Mesodermal cell (in vitro differentiated cells): ENCODE measurements at regions not wholly inside any gene's neighbourhood (a gene's known extent, or its start where the extent isn't known, plus 50 kb on each side); places are given as distances from the start of the nearest gene placed in this dataset.

Experiments
- H3K27ac ChIP-seq: 2 replicates; pipeline ENCODE4 v1.7.0; 2013; ENCODE audit warnings: mild to moderate bottlenecking, low read depth, low read length, moderate library complexity; ENCODE audit not compliant: severe bottlenecking
- H3K36me3 ChIP-seq: 2 replicates; pipeline ENCODE4 v1.7.1; 2013; ENCODE audit warnings: mild to moderate bottlenecking, low read length, moderate library complexity; ENCODE audit not compliant: control insufficient read depth, insufficient read depth
- H3K4me1 ChIP-seq: one replicate; pipeline ENCODE4 v1.7.1; 2013; ENCODE audit warnings: mild to moderate bottlenecking, low read length; ENCODE audit not compliant: insufficient read depth, control insufficient read depth, poor library complexity, severe bottlenecking
- H3K4me3 ChIP-seq: 2 replicates; pipeline ENCODE4 v1.7.0; 2013; ENCODE audit warnings: low read length, control low read depth, mild to moderate bottlenecking; ENCODE audit not compliant: insufficient read depth, poor library complexity, severe bottlenecking; ENCODE audit errors: extremely low read depth
- H3K9me3 ChIP-seq: 2 replicates; pipeline ENCODE4 v1.7.1; 2013; ENCODE audit warnings: mild to moderate bottlenecking, low read length, moderate library complexity; ENCODE audit not compliant: control insufficient read depth
- WGBS, 2 experiments: methylation state at CpG; one replicate each; pipeline ENCODE4 v1.1.5; 2013; ENCODE audit warnings: missing lambda C conversion rate in 2 of 2; ENCODE audit not compliant: insufficient coverage in 2 of 2; 5-methylcytosine and 5-hydroxymethylcytosine counted together

GRCh38 chr3:177813322-177813721 is 616.0 kb upstream of the TBL1XR1 start:
- H3K36me3 ChIP-seq, result no peaks in the 10 kb centered on the region
- no peak overlapping the region for H3K4me3 ChIP-seq
- no peak overlapping the region for H3K27ac ChIP-seq

GRCh38 chr3:177816667-177817208 is 619.5 kb upstream of the TBL1XR1 start:
- no peaks in the 10 kb centered on the region for H3K36me3 ChIP-seq
- H3K9me3 ChIP-seq, result peaks cover 4% of the 10 kb centered on the region
- H3K27ac ChIP-seq, result no peak overlapping the region
- H3K4me1 ChIP-seq, result peaks cover 9% of the 10 kb centered on the region
- WGBS, 2 experiments, result 77 to 96% methylated on average over 4 to 5 of the region's 6 CpGs
- H3K4me3 ChIP-seq, result no peak overlapping the region

More at GRCh38 chr3:177813322-177813721, 616.0 kb upstream of the TBL1XR1 start:
- H3K4me1 ChIP-seq, result peaks cover 33% of the 10 kb centered on the region
- 94 to 100% methylated on average over 2 of the region's 3 CpGs for WGBS, 2 experiments
- H3K9me3 ChIP-seq, result peaks cover 4% of the 10 kb centered on the region

GRCh38 chr3:177817751-177818150 is 620.5 kb upstream of the TBL1XR1 start:
- WGBS, 2 experiments, result 41 to 60% methylated on average over 1 to 2 of the region's 2 CpGs
- no peaks in the 10 kb centered on the region for H3K36me3 ChIP-seq
- peaks cover 9% of the 10 kb centered on the region for H3K4me1 ChIP-seq
- H3K9me3 ChIP-seq, result peaks cover under 1% of the 10 kb centered on the region
- no peak overlapping the region for H3K27ac ChIP-seq
- no peak overlapping the region for H3K4me3 ChIP-seq

GRCh38 chr3:177818712-177819240 is 621.5 kb upstream of the TBL1XR1 start:
- H3K27ac ChIP-seq, result no peak overlapping the region
- H3K36me3 ChIP-seq, result no peaks in the 10 kb centered on the region

GRCh38 chr3:177820683-177821316 is 623.5 kb upstream of the TBL1XR1 start:
- H3K36me3 ChIP-seq, result no peaks in the 10 kb centered on the region
- no peaks in the 10 kb centered on the region for H3K9me3 ChIP-seq
- H3K27ac ChIP-seq, result no peak overlapping the region
- H3K4me1 ChIP-seq, result peaks cover 14% of the 10 kb centered on the region
- H3K4me3 ChIP-seq, result no peak overlapping the region
- 100% methylated on average over 1 of the region's 2 CpGs; no CpG with 5 or more reads in 1 of the 2 experiments for WGBS, 2 experiments

More at GRCh38 chr3:177818712-177819240, 621.5 kb upstream of the TBL1XR1 start:
- H3K9me3 ChIP-seq, result no peaks in the 10 kb centered on the region
- no peak overlapping the region for H3K4me3 ChIP-seq
- WGBS, 2 experiments, result no CpG with 5 or more reads among the region's 2 CpGs
- peaks cover 9% of the 10 kb centered on the region for H3K4me1 ChIP-seq

- H3K36me3 ChIP-seq, result no peaks in the 10 kb centered on the region
- WGBS, 2 experiments, result 75 to 100% methylated on average over 1 to 2 of the region's 2 CpGs
- H3K9me3 ChIP-seq, result no peaks in the 10 kb centered on the region
- no peak overlapping the region for H3K4me3 ChIP-seq
- peaks cover 7% of the 10 kb centered on the region for H3K4me1 ChIP-seq
- no peak overlapping the region for H3K27ac ChIP-seq
These were observed 625.4 kb upstream of the TBL1XR1 start for GRCh38 chr3:177822681-177823096.

GRCh38 chr3:177823701-177824189 is 626.5 kb upstream of the TBL1XR1 start:
- no peak overlapping the region for H3K4me3 ChIP-seq
- no peaks in the 10 kb centered on the region for H3K36me3 ChIP-seq
- H3K4me1 ChIP-seq, result peaks cover 11% of the 10 kb centered on the region
- H3K9me3 ChIP-seq, result no peaks in the 10 kb centered on the region
- 87 to 100% methylated on average over 2 to 8 of the region's 9 CpGs for WGBS, 2 experiments
- peak overlapping the region; percentile 5 for H3K27ac ChIP-seq

GRCh38 chr3:177824190-177824786 is 627.0 kb upstream of the TBL1XR1 start:
- 65 to 75% methylated on average over 2 to 3 of the region's 4 CpGs for WGBS, 2 experiments
- H3K9me3 ChIP-seq, result no peaks in the 10 kb centered on the region
- H3K4me3 ChIP-seq, result no peak overlapping the region
- H3K27ac ChIP-seq, result peak overlapping the region; percentile 5
- no peaks in the 10 kb centered on the region for H3K36me3 ChIP-seq
- peaks cover 11% of the 10 kb centered on the region for H3K4me1 ChIP-seq

GRCh38 chr3:177824841-177825240 is 627.6 kb upstream of the TBL1XR1 start:
- no peak overlapping the region for H3K27ac ChIP-seq
- no peaks in the 10 kb centered on the region for H3K36me3 ChIP-seq
- peaks cover 11% of the 10 kb centered on the region for H3K4me1 ChIP-seq
- no peak overlapping the region for H3K4me3 ChIP-seq
- no peaks in the 10 kb centered on the region for H3K9me3 ChIP-seq
- 20% methylated on average over 1 of the region's 4 CpGs; no CpG with 5 or more reads in 1 of the 2 experiments for WGBS, 2 experiments

GRCh38 chr3:177826253-177826652 is 629.0 kb upstream of the TBL1XR1 start:
- no peaks in the 10 kb centered on the region for H3K36me3 ChIP-seq
- H3K4me1 ChIP-seq, result peaks cover 13% of the 10 kb centered on the region
- H3K9me3 ChIP-seq, result no peaks in the 10 kb centered on the region
- H3K4me3 ChIP-seq, result no peak overlapping the region
- WGBS, 2 experiments, result 89 to 94% methylated on average over 10 of the region's 10 CpGs
- no peak overlapping the region for H3K27ac ChIP-seq
